Nephron (organoid): ENCODE measurements at regions not wholly inside any gene's neighbourhood (a gene's known extent, or its start where the extent isn't known, plus 50 kb on each side); places are given as distances from the start of the nearest gene placed in this dataset.
A peak's percentile ranks its signal among the peaks of the same experiment; 100 is the strongest.
"Not testable (repeated sequence)": the region's sequence is repeated elsewhere in the genome, so short reads cannot be mapped to it uniquely, and the experiment has no call there.

Experiments
- H3K27ac Mint-ChIP-seq, 3 experiments: 2 replicates each; pipeline ENCODE4 v1.8.0; 2020; ENCODE audit warnings: mixed read lengths in 3 of 3, mild to moderate bottlenecking in 2 of 3, moderate library complexity in 1 of 3
- H3K27me3 Mint-ChIP-seq: 2 replicates; pipeline ENCODE4 v1.8.0; 2021; ENCODE audit warnings: low read depth, mild to moderate bottlenecking, moderate library complexity, mixed read lengths
- H3K36me3 Mint-ChIP-seq: 2 replicates; pipeline ENCODE4 v1.8.0; 2020; ENCODE audit warnings: low read depth, mixed read lengths
- H3K4me1 Mint-ChIP-seq: 2 replicates; pipeline ENCODE4 v1.8.0; 2020; ENCODE audit warnings: mixed read lengths
- H3K4me3 Mint-ChIP-seq, 3 experiments: 2 replicates each; pipeline ENCODE4 v1.8.0; 2020; ENCODE audit warnings: mild to moderate bottlenecking in 3 of 3, mixed read lengths in 3 of 3, moderate library complexity in 2 of 3
- H3K9me3 Mint-ChIP-seq: 2 replicates; pipeline ENCODE4 v1.8.0; 2020; ENCODE audit warnings: mixed read lengths
- TF ChIP-seq, protein P1 (sequence below), 3 experiments: fragments of 200-600 bp; sonication (generic); IDR thresholded peaks; one replicate each; pipeline ENCODE4 v1.5.0; 2021; ENCODE audit warnings: antibody characterized with exemption in 3 of 3; ENCODE audit not compliant: unreplicated experiment in 3 of 3

DNA sequence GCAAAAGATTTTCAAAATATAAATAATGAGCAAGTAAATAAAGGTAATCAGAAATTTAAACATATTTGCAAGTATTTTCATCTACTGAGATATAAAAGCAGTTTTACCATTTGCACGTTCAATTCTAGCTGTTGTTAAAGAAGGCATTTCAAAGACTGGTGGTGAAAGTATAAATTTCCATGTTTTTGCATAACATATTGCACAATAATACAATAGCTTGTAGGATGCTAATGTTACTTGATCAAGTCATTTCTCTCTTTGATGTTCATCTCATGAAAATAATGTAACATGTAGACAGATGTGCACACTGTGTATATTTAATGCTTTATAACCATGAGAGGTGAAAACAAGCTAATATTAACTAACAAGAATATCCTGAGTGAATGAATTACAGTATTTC, 651.9 kb downstream of the CDH9 start:
- no peaks in the 10 kb centered on the region for H3K9me3 Mint-ChIP-seq
- no peaks in the 10 kb centered on the region for H3K36me3 Mint-ChIP-seq
- no peak overlapping the region for H3K4me3 Mint-ChIP-seq
- no peaks in the 10 kb centered on the region for H3K27me3 Mint-ChIP-seq
- no peaks in the 10 kb centered on the region for H3K4me1 Mint-ChIP-seq
- no peak overlapping the region for H3K27ac Mint-ChIP-seq
- TF ChIP-seq, protein P1, sequence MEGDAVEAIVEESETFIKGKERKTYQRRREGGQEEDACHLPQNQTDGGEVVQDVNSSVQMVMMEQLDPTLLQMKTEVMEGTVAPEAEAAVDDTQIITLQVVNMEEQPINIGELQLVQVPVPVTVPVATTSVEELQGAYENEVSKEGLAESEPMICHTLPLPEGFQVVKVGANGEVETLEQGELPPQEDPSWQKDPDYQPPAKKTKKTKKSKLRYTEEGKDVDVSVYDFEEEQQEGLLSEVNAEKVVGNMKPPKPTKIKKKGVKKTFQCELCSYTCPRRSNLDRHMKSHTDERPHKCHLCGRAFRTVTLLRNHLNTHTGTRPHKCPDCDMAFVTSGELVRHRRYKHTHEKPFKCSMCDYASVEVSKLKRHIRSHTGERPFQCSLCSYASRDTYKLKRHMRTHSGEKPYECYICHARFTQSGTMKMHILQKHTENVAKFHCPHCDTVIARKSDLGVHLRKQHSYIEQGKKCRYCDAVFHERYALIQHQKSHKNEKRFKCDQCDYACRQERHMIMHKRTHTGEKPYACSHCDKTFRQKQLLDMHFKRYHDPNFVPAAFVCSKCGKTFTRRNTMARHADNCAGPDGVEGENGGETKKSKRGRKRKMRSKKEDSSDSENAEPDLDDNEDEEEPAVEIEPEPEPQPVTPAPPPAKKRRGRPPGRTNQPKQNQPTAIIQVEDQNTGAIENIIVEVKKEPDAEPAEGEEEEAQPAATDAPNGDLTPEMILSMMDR (IDR thresholded peaks at IDR 0.05; ENCODE audit: unreplicated experiment in 3 of 3): no peak

DNA sequence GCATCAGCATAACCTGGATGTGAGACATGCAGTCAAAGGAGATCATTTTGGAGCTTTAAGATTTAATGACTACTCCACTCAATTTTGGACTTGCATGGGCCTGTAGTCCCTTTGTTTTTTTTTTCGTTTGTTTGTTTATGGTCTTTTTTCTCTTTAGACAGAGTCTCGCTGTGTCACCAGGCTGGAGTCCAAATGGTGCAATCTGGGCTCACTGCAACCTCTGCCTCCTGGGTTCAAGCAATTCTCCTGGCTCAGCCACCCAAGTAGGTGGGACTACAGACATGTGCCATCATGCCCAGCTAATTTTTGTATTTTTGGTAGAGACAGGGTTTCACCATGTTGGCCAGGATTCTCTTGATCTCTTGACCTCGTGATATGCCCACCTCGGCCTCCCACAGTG, 673.8 kb downstream of the CDH9 start:
- not testable (repeated sequence) for H3K4me3 Mint-ChIP-seq, H3K4me1 Mint-ChIP-seq, H3K27me3 Mint-ChIP-seq, H3K27ac Mint-ChIP-seq, H3K36me3 Mint-ChIP-seq
- H3K9me3 Mint-ChIP-seq: peaks cover 28% of the 10 kb centered on the region

DNA sequence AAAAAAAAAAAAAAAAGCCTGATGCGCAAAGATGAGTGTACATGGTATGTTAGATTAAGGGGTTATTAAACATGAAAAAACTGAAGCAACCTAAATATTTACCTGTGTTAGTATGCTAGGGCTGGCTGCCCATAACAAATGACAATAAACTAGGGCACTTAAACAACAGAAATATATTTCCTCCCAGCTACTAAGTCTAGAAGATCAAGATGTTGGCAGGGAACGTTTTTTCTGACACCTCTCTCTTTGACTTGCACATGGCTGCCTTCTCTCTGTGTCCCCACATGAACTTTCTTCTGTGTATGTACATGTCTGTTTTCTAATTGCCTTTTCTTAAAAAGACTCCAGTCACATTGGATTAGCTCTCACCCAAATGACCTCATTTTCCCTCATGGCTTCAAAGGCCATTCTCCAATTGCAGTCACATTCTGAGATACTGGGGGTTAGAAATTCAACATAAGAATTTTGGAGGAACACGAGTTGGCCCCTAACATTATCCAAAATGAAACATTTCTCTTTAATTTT, 694.5 kb downstream of the CDH9 start:
- TF ChIP-seq, protein P1 (IDR thresholded peaks at IDR 0.05; ENCODE audit: unreplicated experiment in 3 of 3): no peak
- no peaks in the 10 kb centered on the region for H3K27me3 Mint-ChIP-seq
- H3K9me3 Mint-ChIP-seq: peaks cover 4% of the 10 kb centered on the region
- no peaks in the 10 kb centered on the region for H3K36me3 Mint-ChIP-seq
- H3K4me3 Mint-ChIP-seq: no peak overlapping the region
- H3K27ac Mint-ChIP-seq: no peak overlapping the region
- no peaks in the 10 kb centered on the region for H3K4me1 Mint-ChIP-seq

DNA sequence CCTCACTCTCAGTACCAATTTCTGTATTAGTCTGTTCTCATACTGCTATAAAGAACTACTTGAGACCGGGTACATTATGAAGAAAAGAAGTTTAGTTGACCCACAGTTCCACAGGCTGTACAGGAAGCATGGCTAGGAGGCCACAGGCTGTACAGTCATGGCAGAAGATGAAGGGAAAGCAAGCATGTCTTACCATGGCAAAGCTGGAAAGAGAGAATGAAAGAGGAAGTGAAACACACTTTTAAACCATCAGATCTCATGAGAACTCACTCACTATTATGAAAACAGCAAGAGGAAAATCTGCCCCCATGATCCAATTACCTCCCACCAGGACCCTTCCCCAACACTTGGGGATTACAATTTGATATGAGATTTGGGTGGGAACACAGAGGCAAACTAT, 698.8 kb downstream of the CDH9 start:
- H3K27me3 Mint-ChIP-seq: no peaks in the 10 kb centered on the region
- H3K4me1 Mint-ChIP-seq: no peaks in the 10 kb centered on the region
- H3K4me3 Mint-ChIP-seq: no peak overlapping the region
- H3K9me3 Mint-ChIP-seq: peaks cover 7% of the 10 kb centered on the region
- H3K36me3 Mint-ChIP-seq: no peaks in the 10 kb centered on the region
- TF ChIP-seq, protein P1 (IDR thresholded peaks at IDR 0.05; ENCODE audit: unreplicated experiment in 3 of 3): no peak
- H3K27ac Mint-ChIP-seq: no peak overlapping the region

DNA sequence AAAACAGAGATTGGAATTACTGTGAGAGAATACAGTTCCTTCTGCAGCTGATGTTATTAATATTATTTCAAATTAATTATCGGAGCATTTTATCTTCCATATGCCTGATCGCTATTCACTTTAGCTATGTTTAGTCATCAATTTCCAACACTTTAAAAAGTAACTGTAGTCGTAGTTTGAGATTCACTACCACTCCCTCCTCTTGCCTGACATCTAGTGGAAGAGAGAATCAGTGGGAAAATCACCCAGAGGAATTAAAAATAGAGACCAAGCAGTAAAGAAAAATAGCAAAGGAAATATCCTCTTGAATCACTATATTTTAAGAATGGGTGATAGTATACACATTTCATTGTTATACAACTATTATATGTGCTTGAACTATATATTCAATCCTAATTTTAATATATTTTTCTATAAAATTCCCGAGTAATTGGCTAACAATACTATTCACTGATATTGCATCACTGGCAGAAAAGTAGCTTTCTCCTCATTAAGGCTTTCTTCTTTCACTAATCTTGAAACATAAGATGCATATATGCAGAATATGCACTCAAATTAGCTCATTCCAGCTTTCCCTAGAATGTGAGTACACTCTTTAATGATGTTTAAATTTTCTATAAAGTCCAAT, 708.7 kb downstream of the CDH9 start:
- TF ChIP-seq, protein P1 (IDR thresholded peaks at IDR 0.05; ENCODE audit: unreplicated experiment in 3 of 3): peak; percentile 75 to 79 (median 76)
- H3K27ac Mint-ChIP-seq: no peak overlapping the region
- H3K36me3 Mint-ChIP-seq: no peaks in the 10 kb centered on the region
- no peaks in the 10 kb centered on the region for H3K4me1 Mint-ChIP-seq
- H3K4me3 Mint-ChIP-seq: peak overlapping the region in 2 of 3 experiments; percentile 26 to 51
- no peaks in the 10 kb centered on the region for H3K9me3 Mint-ChIP-seq
- H3K27me3 Mint-ChIP-seq: no peaks in the 10 kb centered on the region

DNA sequence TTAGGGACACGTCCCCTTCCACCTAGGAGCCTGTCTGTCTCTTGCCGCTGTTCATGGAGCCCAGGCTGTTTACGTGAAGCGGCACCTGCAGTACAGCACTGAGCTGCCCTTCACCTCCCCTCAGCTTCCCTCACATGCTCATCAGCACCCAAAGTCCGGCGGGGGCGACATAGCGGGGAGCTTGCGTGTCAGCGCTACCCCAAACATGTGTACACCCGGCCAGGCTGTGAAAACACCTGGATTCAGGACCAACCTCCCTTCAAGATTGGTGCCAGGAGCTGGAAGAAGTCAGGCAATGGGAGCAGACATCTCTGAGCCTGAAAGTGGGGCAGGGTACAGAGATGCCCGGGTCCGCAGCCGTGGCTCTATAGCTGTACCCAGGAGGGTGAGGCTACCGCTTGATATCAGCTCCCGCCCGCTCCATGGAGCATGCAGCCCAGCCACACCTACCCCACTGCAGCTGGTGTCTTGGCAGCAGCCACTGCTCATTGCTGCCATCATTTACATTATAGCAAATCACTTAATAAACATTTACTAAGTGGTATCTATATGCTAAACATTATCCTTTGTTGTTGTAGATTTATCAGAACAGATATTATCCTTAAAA, 712.1 kb downstream of the CDH9 start:
- no peaks in the 10 kb centered on the region for H3K36me3 Mint-ChIP-seq
- H3K4me1 Mint-ChIP-seq: no peaks in the 10 kb centered on the region
- TF ChIP-seq, protein P1 (IDR thresholded peaks at IDR 0.05; ENCODE audit: unreplicated experiment in 3 of 3): no peak
- H3K4me3 Mint-ChIP-seq: no peak overlapping the region
- H3K27me3 Mint-ChIP-seq: no peaks in the 10 kb centered on the region
- no peaks in the 10 kb centered on the region for H3K9me3 Mint-ChIP-seq
- no peak overlapping the region for H3K27ac Mint-ChIP-seq

DNA sequence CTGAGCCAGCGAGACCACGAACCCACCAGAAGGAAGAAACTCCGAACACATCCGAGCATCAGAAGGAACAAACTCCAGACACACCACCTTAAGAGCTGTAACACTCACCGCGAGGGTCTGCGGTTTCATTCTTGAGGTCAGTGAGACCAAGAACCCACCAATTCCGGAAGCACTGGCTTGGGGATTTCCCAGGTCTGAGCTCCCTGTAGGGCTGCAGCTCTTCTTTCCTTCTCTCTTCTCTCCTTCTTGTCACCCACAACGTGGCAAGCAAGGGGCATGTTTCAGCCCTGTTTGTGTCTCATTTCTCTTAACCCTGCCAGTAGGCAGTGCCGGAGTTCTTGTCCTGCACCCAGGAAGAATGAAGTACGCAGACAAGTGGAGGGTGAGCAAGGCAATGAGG, 713.0 kb downstream of the CDH9 start:
- not testable (repeated sequence) for H3K4me1 Mint-ChIP-seq, H3K9me3 Mint-ChIP-seq, H3K36me3 Mint-ChIP-seq, H3K27ac Mint-ChIP-seq, H3K4me3 Mint-ChIP-seq, H3K27me3 Mint-ChIP-seq

DNA sequence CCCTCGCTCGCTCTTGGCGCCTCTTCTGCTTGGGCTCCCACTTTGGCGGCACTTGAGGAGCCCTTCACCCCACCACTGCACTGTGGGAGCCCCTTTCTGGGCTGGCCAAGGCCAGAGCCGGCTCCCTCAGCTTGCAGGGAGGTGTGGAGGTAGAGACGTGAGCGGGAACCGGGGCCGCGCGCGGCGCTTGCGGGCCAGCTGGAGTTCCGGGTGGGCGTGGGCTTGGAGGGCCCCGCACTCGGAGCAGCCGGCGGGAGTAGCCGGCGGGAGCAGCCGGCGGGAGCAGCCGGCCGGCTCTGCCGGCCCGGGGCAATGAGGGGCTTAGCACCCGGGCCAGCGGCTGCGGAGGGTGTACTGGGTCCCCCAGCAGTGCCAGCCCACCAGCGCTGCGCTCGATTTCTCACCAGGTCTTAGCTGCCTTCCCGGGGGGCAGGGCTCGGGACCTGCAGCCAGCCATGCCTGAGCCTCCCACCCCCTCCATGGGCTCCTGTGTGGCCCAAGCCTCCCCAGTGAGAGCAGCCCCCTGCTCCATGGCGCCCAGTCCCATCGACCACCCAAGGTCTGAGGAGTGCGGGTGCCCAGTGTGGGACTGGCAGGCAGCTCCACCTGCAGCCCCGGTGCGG, 714.0 kb downstream of the CDH9 start:
- not testable (repeated sequence) for H3K4me3 Mint-ChIP-seq, H3K9me3 Mint-ChIP-seq, H3K27me3 Mint-ChIP-seq

More for the DNA sequence above, 714.0 kb downstream of the CDH9 start:
- not testable (repeated sequence) for H3K36me3 Mint-ChIP-seq, H3K4me1 Mint-ChIP-seq, H3K27ac Mint-ChIP-seq
